CD4-positive, alpha-beta T cell treated with Interleukin-4 for 1 hour (primary cell): ENCODE measurements at regions not wholly inside any gene's neighbourhood (a gene's known extent, or its start where the extent isn't known, plus 50 kb on each side); places are given as distances from the start of the nearest gene placed in this dataset.
A peak's percentile ranks its signal among the peaks of the same experiment; 100 is the strongest.

Experiments used
- DNase-seq, 2 donors: peaks; one replicate each; pipeline ENCODE4 v3.0.0-alpha.2; 2020 to 2022

- no peak for DNase-seq
Measured at GRCh38 chr13:40083841-40084240, 428.4 kb downstream of the COG6 start.

- DNase-seq, result no peak
Measured at GRCh38 chr13:40084934-40085333, 429.5 kb downstream of the COG6 start.

- no peak for DNase-seq
Measured at GRCh38 chr13:40087091-40088002, 431.9 kb downstream of the COG6 start.

GRCh38 chr13:40094056-40094455 is 438.6 kb downstream of the COG6 start:
- DNase-seq, result no peak

- no peak for DNase-seq
Measured at GRCh38 chr13:40095695-40096356, 440.4 kb downstream of the COG6 start.

GRCh38 chr13:40096357-40096901 is 441.0 kb downstream of the COG6 start:
- DNase-seq, result peak in 1 of 2 donors; percentile 21

- DNase-seq, result no peak
Measured at GRCh38 chr13:40098246-40098645, 442.8 kb downstream of the COG6 start.

GRCh38 chr13:40101708-40102359 is 446.4 kb downstream of the COG6 start:
- no peak for DNase-seq

- DNase-seq, result no peak
Measured at GRCh38 chr13:40102360-40102727, 446.9 kb downstream of the COG6 start.

GRCh38 chr13:40102854-40103253 is 447.4 kb downstream of the COG6 start:
- no peak for DNase-seq

- DNase-seq, result no peak
Measured at GRCh38 chr13:40103864-40104263, 448.4 kb downstream of the COG6 start.

GRCh38 chr13:40105231-40105630 is 449.8 kb downstream of the COG6 start:
- no peak for DNase-seq

- DNase-seq, result no peak
Measured at GRCh38 chr13:40109351-40109844, 453.9 kb downstream of the COG6 start.

- DNase-seq, result no peak
Measured at GRCh38 chr13:40113643-40114304, 458.3 kb downstream of the COG6 start.

- DNase-seq, result no peak
Measured at GRCh38 chr13:40114305-40114896, 458.9 kb downstream of the COG6 start.

- no peak for DNase-seq
Measured at GRCh38 chr13:40115426-40115825, 460.0 kb downstream of the COG6 start.

GRCh38 chr13:40116008-40116407 is 460.5 kb downstream of the COG6 start:
- peak; percentile 46 to 55 for DNase-seq

- DNase-seq, result no peak
Measured at GRCh38 chr13:40118337-40118736, 462.9 kb downstream of the COG6 start.

- DNase-seq, result no peak
Measured at GRCh38 chr13:40119852-40120251, 464.4 kb downstream of the COG6 start.

GRCh38 chr13:40120288-40120687 is 464.8 kb downstream of the COG6 start:
- DNase-seq, result no peak

GRCh38 chr13:40120781-40121180 is 465.3 kb downstream of the COG6 start:
- no peak for DNase-seq

GRCh38 chr13:40121722-40122121 is 466.3 kb downstream of the COG6 start:
- DNase-seq, result no peak
